AG04450 (cell line): ENCODE measurements at regions not wholly inside any gene's neighbourhood (a gene's known extent, or its start where the extent isn't known, plus 50 kb on each side); places are given as distances from the start of the nearest gene placed in this dataset.

Experiments used
- CTCF ChIA-PET: fragments of 300-600, 350-600 bp; formaldehyde crosslinking; extraction: SDS; loops from one replicate; lab custom pipeline; 2022; ENCODE audit warnings: antibody characterized with exemption, inconsistent platforms; lab: Charles Lee
- POLR2A ChIA-PET: fragments of 350-600 bp; formaldehyde crosslinking; extraction: SDS; loops from one replicate; lab custom pipeline; 2021; ENCODE audit warnings: antibody characterized with exemption, inconsistent platforms; lab: Yijun Ruan, JAX
- DNase-seq: peaks from one replicate; pipeline ENCODE4 v3.0.0-alpha.2; 2011; ENCODE audit warnings: low read depth, low spot score
- H3K27ac ChIP-seq: one replicate; pipeline ENCODE4 v1.5.1; 2012; ENCODE audit warnings: low read depth, low read length, control low read depth
- H3K27me3 ChIP-seq: one replicate; pipeline ENCODE4 v1.6.0; 2012; ENCODE audit warnings: low read length; ENCODE audit not compliant: control insufficient read depth, insufficient read depth
- H3K4me3 ChIP-seq: 2 replicates; pipeline ENCODE4 v1.5.1; 2011; ENCODE audit warnings: mild to moderate bottlenecking, low read depth, low read length, control low read depth
- H3K9me3 ChIP-seq: 2 replicates; pipeline ENCODE4 v1.5.1; 2012; ENCODE audit warnings: low read length; ENCODE audit not compliant: control insufficient read depth, insufficient read depth
- TF ChIP-seq, protein P1 (sequence below): IDR thresholded peaks from 2 replicates; pipeline ENCODE4 v1.5.1; 2011; ENCODE audit warnings: low read depth, low read length, control low read depth, inconsistent platforms

GRCh38 chr5:63726496-63726895 is 235.7 kb downstream of the HTR1A start:
- Histone ChIP-seq H3K27ac (no peak overlapping the region), H3K27me3 (no peaks in the 10 kb centered on the region), H3K9me3 (peaks cover 5% of the 10 kb centered on the region; the same call in 1 of the 2 replicates), H3K4me3 (no peak overlapping the region)
- ChIA-PET POLR2A (no interaction called here), CTCF (no interaction called here)
- TF ChIP-seq, protein P1, sequence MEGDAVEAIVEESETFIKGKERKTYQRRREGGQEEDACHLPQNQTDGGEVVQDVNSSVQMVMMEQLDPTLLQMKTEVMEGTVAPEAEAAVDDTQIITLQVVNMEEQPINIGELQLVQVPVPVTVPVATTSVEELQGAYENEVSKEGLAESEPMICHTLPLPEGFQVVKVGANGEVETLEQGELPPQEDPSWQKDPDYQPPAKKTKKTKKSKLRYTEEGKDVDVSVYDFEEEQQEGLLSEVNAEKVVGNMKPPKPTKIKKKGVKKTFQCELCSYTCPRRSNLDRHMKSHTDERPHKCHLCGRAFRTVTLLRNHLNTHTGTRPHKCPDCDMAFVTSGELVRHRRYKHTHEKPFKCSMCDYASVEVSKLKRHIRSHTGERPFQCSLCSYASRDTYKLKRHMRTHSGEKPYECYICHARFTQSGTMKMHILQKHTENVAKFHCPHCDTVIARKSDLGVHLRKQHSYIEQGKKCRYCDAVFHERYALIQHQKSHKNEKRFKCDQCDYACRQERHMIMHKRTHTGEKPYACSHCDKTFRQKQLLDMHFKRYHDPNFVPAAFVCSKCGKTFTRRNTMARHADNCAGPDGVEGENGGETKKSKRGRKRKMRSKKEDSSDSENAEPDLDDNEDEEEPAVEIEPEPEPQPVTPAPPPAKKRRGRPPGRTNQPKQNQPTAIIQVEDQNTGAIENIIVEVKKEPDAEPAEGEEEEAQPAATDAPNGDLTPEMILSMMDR: no peak
- DNase-seq: no peak

GRCh38 chr5:63719147-63719546 is 243.1 kb downstream of the HTR1A start:
- TF ChIP-seq, protein P1: no peak
- ChIA-PET CTCF (no interaction called here), POLR2A (no interaction called here)
- no peak overlapping the region for H3K4me3 ChIP-seq
- DNase-seq: no peak
- no peaks in the 10 kb centered on the region for H3K27me3 ChIP-seq
- peaks cover 8% of the 10 kb centered on the region for H3K9me3 ChIP-seq
- H3K27ac ChIP-seq: no peak overlapping the region

DNA sequence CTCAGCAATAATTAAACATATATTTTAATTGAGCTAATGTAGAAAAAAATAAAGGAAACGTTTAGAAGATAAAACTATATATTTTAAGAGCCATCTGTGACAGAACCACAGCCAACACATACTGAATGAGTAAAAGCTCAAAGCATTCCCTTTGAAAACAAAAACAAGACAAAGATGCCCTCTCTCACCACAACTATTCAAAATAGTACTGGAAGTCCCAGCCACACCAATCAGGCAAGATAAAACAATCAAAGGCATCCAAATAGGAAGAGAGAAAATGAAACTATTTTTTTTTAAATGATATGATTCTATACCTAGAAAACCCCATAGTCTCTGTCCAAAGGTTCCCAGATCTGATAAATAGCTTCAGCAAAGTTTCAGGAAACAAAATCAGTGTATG is 262.0 kb downstream of the HTR1A start:
- TF ChIP-seq, protein P1: no peak
- Histone ChIP-seq H3K4me3 (no peak overlapping the region), H3K27me3 (no peaks in the 10 kb centered on the region), H3K27ac (no peak overlapping the region), H3K9me3 (peaks cover 6% of the 10 kb centered on the region)
- DNase-seq: no peak
- POLR2A ChIA-PET: no interaction called here
- CTCF ChIA-PET: no interaction called here

DNA sequence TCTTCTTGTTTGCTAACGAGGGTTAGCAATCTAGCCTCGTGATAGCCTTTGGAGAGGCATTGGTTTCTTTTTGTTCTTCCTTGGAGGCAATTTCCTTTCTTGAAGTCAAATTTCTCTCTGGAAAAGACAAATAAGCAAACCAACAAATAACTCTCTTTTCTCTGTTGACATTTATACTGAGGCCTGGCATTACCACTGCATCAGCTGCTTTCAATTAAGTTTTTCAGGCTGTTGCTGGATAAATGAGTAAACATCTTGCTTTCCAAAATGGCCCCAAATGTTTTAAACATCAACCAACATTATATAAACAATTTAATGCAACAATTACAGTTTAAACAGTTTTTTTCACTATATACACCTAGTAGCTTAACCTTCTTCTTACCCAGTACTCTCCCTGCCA is 264.4 kb downstream of the HTR1A start:
- Histone ChIP-seq H3K27ac (no peak overlapping the region), H3K4me3 (no peak overlapping the region), H3K9me3 (peaks cover 6% of the 10 kb centered on the region), H3K27me3 (no peaks in the 10 kb centered on the region)
- ChIA-PET CTCF (no interaction called here), POLR2A (no interaction called here)
- TF ChIP-seq, protein P1: no peak
- DNase-seq: no peak

DNA sequence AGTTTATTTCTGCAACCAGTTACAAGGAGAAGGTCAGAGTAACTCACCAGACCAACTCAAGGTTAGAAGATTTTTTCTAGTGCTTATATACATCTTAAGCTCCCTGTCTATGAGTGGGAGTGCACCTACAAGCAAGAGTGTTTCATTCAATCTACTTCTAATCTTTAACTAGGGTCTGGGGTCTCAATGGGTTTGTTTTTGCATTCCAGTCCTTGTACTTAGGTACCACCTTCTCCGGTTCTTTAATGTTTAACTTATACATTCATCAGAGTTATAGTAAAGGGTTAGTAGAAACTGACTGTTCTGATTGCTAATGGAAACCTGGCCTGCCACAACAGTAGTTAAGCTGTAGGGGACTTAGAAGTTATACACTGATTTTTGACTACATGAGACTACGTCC is 271.7 kb downstream of the HTR1A start:
- H3K9me3 ChIP-seq: peaks cover 3% of the 10 kb centered on the region
- no peaks in the 10 kb centered on the region for H3K27me3 ChIP-seq
- ChIA-PET POLR2A (no interaction called here), CTCF (no interaction called here)
- no peak for DNase-seq
- TF ChIP-seq, protein P1: no peak
- H3K27ac ChIP-seq: no peak overlapping the region
- no peak overlapping the region for H3K4me3 ChIP-seq
